Mesendoderm (in vitro differentiated cells): ENCODE measurements at regions not wholly inside any gene's neighbourhood (a gene's known extent, or its start where the extent isn't known, plus 50 kb on each side); places are given as distances from the start of the nearest gene placed in this dataset.

Experiments used
- DNase-seq: peaks from one replicate; pipeline ENCODE4 v3.0.0; 2013
- H2AK5ac ChIP-seq: 2 replicates; pipeline ENCODE4 v1.6.1; 2013; ENCODE audit warnings: low read length, inconsistent platforms
- H2BK120ac ChIP-seq: 2 replicates; pipeline ENCODE4 v1.6.1; 2013; ENCODE audit warnings: low read depth, mild to moderate bottlenecking, low read length, moderate library complexity, mixed read lengths
- H2BK15ac ChIP-seq: replicated peaks from 2 replicates; pipeline ENCODE4 v1.6.1; 2013; ENCODE audit warnings: low read depth, mild to moderate bottlenecking, moderate library complexity
- H2BK5ac ChIP-seq: 2 replicates; pipeline ENCODE4 v1.6.1; 2013; ENCODE audit warnings: low read length, inconsistent platforms
- H3K18ac ChIP-seq: 2 replicates; pipeline ENCODE4 v1.6.1; 2013; ENCODE audit warnings: mild to moderate bottlenecking, low read length, mixed read lengths
- H3K23ac ChIP-seq: one replicate; pipeline ENCODE4 v1.6.1; 2013; ENCODE audit warnings: low read length
- H3K27ac ChIP-seq: 2 replicates; pipeline ENCODE4 v1.5.1; 2013; ENCODE audit warnings: low read depth, mild to moderate bottlenecking, inconsistent platforms, low read length, moderate library complexity
- H3K27me3 ChIP-seq: 2 replicates; pipeline ENCODE4 v1.6.1; 2013; ENCODE audit warnings: low read length, control low read depth, mild to moderate bottlenecking, inconsistent platforms; ENCODE audit not compliant: insufficient read depth, poor library complexity
- H3K36me3 ChIP-seq: 2 replicates; pipeline ENCODE4 v1.6.1; 2013; ENCODE audit warnings: low read length, inconsistent platforms; ENCODE audit not compliant: control insufficient read depth, insufficient read depth
- H3K4ac ChIP-seq: one replicate; pipeline ENCODE4 v1.6.1; 2013; ENCODE audit warnings: low read depth, mild to moderate bottlenecking, low read length, moderate library complexity
- H3K4me1 ChIP-seq: 2 replicates; pipeline ENCODE4 v1.6.1; 2013; ENCODE audit warnings: low read depth, low read length, inconsistent platforms; ENCODE audit not compliant: control insufficient read depth
- H3K4me2 ChIP-seq: 2 replicates; pipeline ENCODE4 v1.6.1; 2013; ENCODE audit warnings: low read length
- H3K4me3 ChIP-seq: 2 replicates; pipeline ENCODE4 v1.5.1; 2013; ENCODE audit warnings: mild to moderate bottlenecking, low read length
- H3K56ac ChIP-seq: one replicate; pipeline ENCODE4 v1.6.1; 2013; ENCODE audit warnings: low read length
- H3K79me1 ChIP-seq: 2 replicates; pipeline ENCODE4 v1.6.1; 2013; ENCODE audit warnings: low read length, inconsistent platforms
- H3K79me2 ChIP-seq: 2 replicates; pipeline ENCODE4 v1.6.1; 2013; ENCODE audit warnings: mild to moderate bottlenecking, low read length; ENCODE audit not compliant: control insufficient read depth, insufficient read depth
- H3K9ac ChIP-seq: 2 replicates; pipeline ENCODE4 v1.6.1; 2013; ENCODE audit warnings: low read length, inconsistent platforms
- H4K5ac ChIP-seq: one replicate; pipeline ENCODE4 v1.6.1; 2013; ENCODE audit warnings: low read length
- H4K8ac ChIP-seq: one replicate; pipeline ENCODE4 v1.6.1; 2013; ENCODE audit warnings: low read depth, mild to moderate bottlenecking, control low read depth, low read length, moderate library complexity
- WGBS: extraction: QIAGEN DNeasy Blood & Tissue Kit; methylation state at CpG from one replicate; pipeline ENCODE4 v1.1.7; 2013; ENCODE audit warnings: low lambda C conversion rate, missing lambda C conversion rate; ENCODE audit not compliant: insufficient coverage; ENCODE audit errors: extremely low coverage; 5-methylcytosine and 5-hydroxymethylcytosine counted together

DNA sequence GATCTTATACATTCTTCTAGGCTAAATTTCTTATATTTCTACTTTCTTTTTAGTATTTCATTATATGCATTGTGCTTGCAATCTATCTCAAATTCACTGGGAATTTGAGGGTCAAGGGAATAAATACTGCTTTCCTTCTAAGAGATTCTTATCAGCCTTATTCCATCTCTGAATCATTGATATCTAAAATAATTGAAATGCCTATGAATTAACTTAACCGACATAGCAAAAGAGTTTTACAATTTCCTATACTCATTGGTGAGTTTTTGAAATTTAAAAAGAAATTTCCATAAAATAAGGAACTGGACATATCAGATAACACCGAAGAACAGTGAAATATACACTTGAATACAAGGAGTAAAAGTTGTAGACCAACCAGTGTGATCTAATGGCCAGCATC, 373.7 kb downstream of the NAF1 start:
- no peak overlapping the region for H2AK5ac ChIP-seq
- no peak overlapping the region for H2BK5ac ChIP-seq
- H3K56ac ChIP-seq = no peak overlapping the region
- no peak overlapping the region for H4K8ac ChIP-seq
- no CpG with 5 or more reads among the region's 2 CpGs for WGBS
- H4K5ac ChIP-seq = no peak overlapping the region
- no peak overlapping the region for H3K9ac ChIP-seq
- H3K4ac ChIP-seq = no peak overlapping the region
- no peaks in the 10 kb centered on the region for H3K4me1 ChIP-seq
- no peak overlapping the region for H3K4me3 ChIP-seq
- H3K79me2 ChIP-seq = no peaks in the 10 kb centered on the region
- no peak overlapping the region for H3K18ac ChIP-seq
- H3K27ac ChIP-seq = no peak overlapping the region
- H3K4me2 ChIP-seq = no peak overlapping the region
- H3K36me3 ChIP-seq = no peaks in the 10 kb centered on the region
- no peak overlapping the region for H3K23ac ChIP-seq
- H2BK120ac ChIP-seq = no peak overlapping the region
- no peak for DNase-seq
- H3K79me1 ChIP-seq = no peaks in the 10 kb centered on the region
- H3K27me3 ChIP-seq = no peaks in the 10 kb centered on the region
- H2BK15ac ChIP-seq = no peak overlapping the region

- Histone ChIP-seq H3K4me1 (no peaks in the 10 kb centered on the region), H3K4me2 (no peak overlapping the region), H3K27ac (no peak overlapping the region), H3K4me3 (no peak overlapping the region), H3K18ac (no peak overlapping the region), H4K5ac (no peak overlapping the region), H3K23ac (no peak overlapping the region), H2AK5ac (no peak overlapping the region), H3K79me2 (no peaks in the 10 kb centered on the region), H3K79me1 (no peaks in the 10 kb centered on the region), H3K27me3 (no peaks in the 10 kb centered on the region), H3K9ac (no peak overlapping the region), H3K36me3 (no peaks in the 10 kb centered on the region), H2BK15ac (no peak overlapping the region), H2BK120ac (no peak overlapping the region), H4K8ac (no peak overlapping the region), H3K56ac (no peak overlapping the region), H3K4ac (no peak overlapping the region), H2BK5ac (no peak overlapping the region)
- WGBS = no CpG with 5 or more reads among the region's 2 CpGs
- no peak for DNase-seq
These were observed 375.5 kb downstream of the NAF1 start for GRCh38 chr4:162791226-162791625.

- H3K4me3 ChIP-seq = no peak overlapping the region
- no peak overlapping the region for H4K8ac ChIP-seq
- H3K79me2 ChIP-seq = no peaks in the 10 kb centered on the region
- no peak overlapping the region for H2AK5ac ChIP-seq
- no peak overlapping the region for H3K9ac ChIP-seq
- no CpG with 5 or more reads among the region's 2 CpGs for WGBS
- DNase-seq = no peak
- no peak overlapping the region for H3K56ac ChIP-seq
- no peak overlapping the region for H3K4ac ChIP-seq
- H3K27me3 ChIP-seq = no peaks in the 10 kb centered on the region
- no peak overlapping the region for H2BK15ac ChIP-seq
- no peak overlapping the region for H4K5ac ChIP-seq
- H3K4me2 ChIP-seq = no peak overlapping the region
- no peaks in the 10 kb centered on the region for H3K4me1 ChIP-seq
- H2BK120ac ChIP-seq = no peak overlapping the region
- no peak overlapping the region for H3K23ac ChIP-seq
- H3K27ac ChIP-seq = no peak overlapping the region
- H3K79me1 ChIP-seq = no peaks in the 10 kb centered on the region
- no peaks in the 10 kb centered on the region for H3K36me3 ChIP-seq
- no peak overlapping the region for H2BK5ac ChIP-seq
- H3K18ac ChIP-seq = no peak overlapping the region
These were observed 379.6 kb downstream of the NAF1 start for GRCh38 chr4:162787120-162787519.

DNA sequence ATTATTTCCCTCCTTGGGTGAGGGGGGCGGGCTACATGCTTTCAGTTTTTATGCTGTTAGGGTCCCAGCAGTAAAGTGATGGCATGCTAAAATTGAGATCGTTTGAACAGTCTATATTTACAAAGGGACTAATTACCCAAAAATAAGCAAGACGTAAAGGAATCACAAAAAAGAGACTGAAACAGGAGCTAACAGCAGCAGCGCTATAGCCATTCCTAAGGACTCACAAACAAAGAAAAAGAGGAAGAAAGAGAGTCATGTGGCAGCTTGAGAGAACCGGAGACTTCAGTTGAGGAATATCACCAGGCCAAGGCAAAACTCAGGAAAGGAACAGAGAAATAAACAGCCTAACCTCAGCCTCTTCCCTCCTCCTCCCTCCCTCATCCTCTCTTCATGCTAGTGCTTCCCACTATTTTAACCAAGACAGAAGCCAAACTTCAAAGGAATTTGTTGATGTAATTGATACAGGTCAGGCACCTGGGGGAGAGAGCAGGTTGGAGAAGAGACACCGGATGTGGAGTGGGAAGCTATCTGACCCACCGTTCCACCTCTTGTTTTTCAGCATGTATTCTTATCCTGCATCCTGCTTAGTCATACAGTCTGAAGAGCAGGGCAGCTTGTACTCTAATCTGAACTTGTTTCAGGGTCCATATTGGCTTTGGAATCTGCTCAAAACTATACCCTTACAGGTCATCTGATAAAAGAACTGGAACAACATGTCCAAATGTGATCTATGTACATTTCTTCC, 383.7 kb downstream of the NAF1 start:
- Histone ChIP-seq H2BK120ac (no peak overlapping the region), H3K56ac (peak overlapping the region; percentile 39), H3K23ac (no peak overlapping the region), H3K18ac (no peak overlapping the region), H3K4ac (no peak overlapping the region), H3K4me2 (no peak overlapping the region), H3K79me2 (no peaks in the 10 kb centered on the region), H3K27ac (no peak overlapping the region), H4K8ac (no peak overlapping the region), H4K5ac (peak overlapping the region; percentile 24), H3K27me3 (no peaks in the 10 kb centered on the region), H3K9ac (no peak overlapping the region), H2AK5ac (no peak overlapping the region), H2BK5ac (no peak overlapping the region), H3K4me3 (no peak overlapping the region), H3K4me1 (no peaks in the 10 kb centered on the region), H3K79me1 (no peaks in the 10 kb centered on the region), H3K36me3 (no peaks in the 10 kb centered on the region), H2BK15ac (no peak overlapping the region)
- DNase-seq = peak; percentile 7
- no CpG with 5 or more reads among the region's 7 CpGs for WGBS

- no peak overlapping the region for H3K4me2 ChIP-seq
- H3K4me3 ChIP-seq = no peak overlapping the region
- H3K18ac ChIP-seq = no peak overlapping the region
- no peak overlapping the region for H3K56ac ChIP-seq
- H3K79me2 ChIP-seq = no peaks in the 10 kb centered on the region
- H2BK5ac ChIP-seq = no peak overlapping the region
- no peak for DNase-seq
- no peak overlapping the region for H2AK5ac ChIP-seq
- no peak overlapping the region for H3K23ac ChIP-seq
- whole genome bisulfite sequencing = no CpG with 5 or more reads among the region's 3 CpGs
- no peak overlapping the region for H2BK15ac ChIP-seq
- no peaks in the 10 kb centered on the region for H3K79me1 ChIP-seq
- no peak overlapping the region for H4K8ac ChIP-seq
- no peak overlapping the region for H3K9ac ChIP-seq
- no peaks in the 10 kb centered on the region for H3K36me3 ChIP-seq
- no peaks in the 10 kb centered on the region for H3K4me1 ChIP-seq
- no peak overlapping the region for H3K4ac ChIP-seq
- no peak overlapping the region for H2BK120ac ChIP-seq
- no peak overlapping the region for H4K5ac ChIP-seq
- no peak overlapping the region for H3K27ac ChIP-seq
- no peaks in the 10 kb centered on the region for H3K27me3 ChIP-seq
These were observed 384.5 kb downstream of the NAF1 start for GRCh38 chr4:162782096-162782777.
